HepG2 (cell line): ENCODE measurements at regions not wholly inside any gene's neighbourhood (a gene's known extent, or its start where the extent isn't known, plus 50 kb on each side); places are given as distances from the start of the nearest gene placed in this dataset.
"Not testable (repeated sequence)": the region's sequence is repeated elsewhere in the genome, so short reads cannot be mapped to it uniquely, and the experiment has no call there.

Experiments used
- ATAC-seq: fragments of 200-7000 bp; cut with Tn5 transposase; 3 replicates; pipeline ENCODE4 v1.9.1; 2020; ENCODE audit warnings: mild to moderate bottlenecking, moderate library complexity
- BruUV-seq: library from RNA; stranded (reverse); fragments of 400-500 nt; replicated peaks from 2 replicates; lab custom pipeline; 2021; lab: Mats Ljungman, UMichigan
- CTCF ChIA-PET: fragments of 300-600 bp; formaldehyde crosslinking; extraction: SDS; loops from one replicate; lab custom pipeline; 2021; ENCODE audit warnings: low total read pairs, inconsistent platforms, low intra/inter-chr PET ratio; lab: Yijun Ruan, JAX
- POLR2A ChIA-PET: fragments of 350-600 bp; sonication (Branson Sonifier 250); formaldehyde crosslinking; loops from one replicate; lab custom pipeline; 2020; ENCODE audit warnings: antibody characterized with exemption, inconsistent platforms; lab: Yijun Ruan, JAX
- DNase-seq: peaks from one replicate; pipeline ENCODE4 v3.0.0-alpha.2; 2015; ENCODE audit warnings: low spot score
- FAIRE-seq: peaks from 3 replicates; lab custom pipeline; 2011; peaks lifted over from hg19 to GRCh38; lab: Jason Lieb, UNC
- H2AFZ ChIP-seq: one replicate; pipeline ENCODE4 v1.6.1; 2011; ENCODE audit warnings: low read length, inconsistent platforms
- H3K27ac ChIP-seq: fragments of 300-600 bp; 3 replicates; pipeline ENCODE4 v1.8.0; 2011; ENCODE audit warnings: mixed run types, mild to moderate bottlenecking, mixed read lengths, low read length, inconsistent platforms; ENCODE audit not compliant: insufficient read depth; ENCODE audit errors: extremely low read length
- H3K27me3 ChIP-seq, 2 experiments: fragments of 200-600 bp in 1 of 2; 2 replicates in 1 of 2; 3 replicates in 1 of 2; pipeline versions ENCODE4 v1.6.0 to v1.8.0; 2011; ENCODE audit warnings: low read length in 2 of 2, mild to moderate bottlenecking in 2 of 2, moderate library complexity in 2 of 2, inconsistent platforms in 1 of 2; ENCODE audit not compliant: insufficient read depth in 2 of 2, control insufficient read depth in 1 of 2
- H3K36me3 ChIP-seq, 2 experiments: fragments of 200-600 bp in 1 of 2; replicated peaks in 1 of 2; 2 replicates in 1 of 2; 3 replicates in 1 of 2; pipeline versions ENCODE4 v1.5.1 to v1.8.0; 2011; ENCODE audit warnings: low read length in 2 of 2, inconsistent platforms in 1 of 2; ENCODE audit not compliant: insufficient read depth in 2 of 2, control insufficient read depth in 1 of 2
- H3K4me1 ChIP-seq: 2 replicates; pipeline ENCODE4 v1.5.1; 2012; ENCODE audit warnings: low read length, inconsistent platforms; ENCODE audit not compliant: insufficient read depth
- H3K4me2 ChIP-seq: 2 replicates; pipeline ENCODE4 v1.6.0; 2011; ENCODE audit warnings: low read depth, low read length, inconsistent platforms
- H3K4me3 ChIP-seq, 3 experiments: fragments of 200-600 bp in 1 of 3; sonication (generic), shearing (Covaris generic) in 1 of 3; replicated peaks in 1 of 3; 2 replicates each; pipeline ENCODE4 v1.5.1; 2011 to 2016; ENCODE audit warnings: low read length in 3 of 3, inconsistent platforms in 2 of 3, low read depth in 2 of 3, mild to moderate bottlenecking in 2 of 3, control low read depth in 1 of 3, mixed read lengths in 1 of 3; ENCODE audit not compliant: insufficient read depth in 1 of 3
- H3K79me2 ChIP-seq: one replicate; pipeline ENCODE4 v1.6.1; 2011; ENCODE audit warnings: low read length, inconsistent platforms; ENCODE audit not compliant: insufficient read depth
- H3K9ac ChIP-seq: 2 replicates; pipeline ENCODE4 v1.6.0; 2011; ENCODE audit warnings: mild to moderate bottlenecking, low read depth, low read length, inconsistent platforms; ENCODE audit not compliant: insufficient read depth
- H3K9me3 ChIP-seq: 2 replicates; pipeline ENCODE4 v1.5.1; 2012; ENCODE audit warnings: mild to moderate bottlenecking, low read length
- H4K20me1 ChIP-seq: 2 replicates; pipeline ENCODE4 v1.6.0; 2011; ENCODE audit warnings: inconsistent platforms, mild to moderate bottlenecking, low read length, moderate library complexity; ENCODE audit not compliant: insufficient read depth
- NFE2L2 ChIP-seq: fragments of 150-350 bp; IDR thresholded peaks from 2 replicates; pipeline ENCODE4 v1.6.1; 2014; ENCODE audit warnings: low read length
- PCBP1 ChIP-seq: fragments of 200-400 bp; formaldehyde crosslinking; IDR thresholded peaks from 2 replicates; pipeline ENCODE4 v1.6.1; 2017; ENCODE audit warnings: mild to moderate bottlenecking, low read depth, low read length, borderline replicate concordance
- SCMH1 ChIP-seq: sonication (generic); formaldehyde crosslinking; IDR thresholded peaks from 2 replicates; pipeline ENCODE4 v1.9.0; 2021; ENCODE audit warnings: missing genetic modification reagents, mild to moderate bottlenecking, borderline replicate concordance
- ZBTB14 ChIP-seq: sonication (generic); formaldehyde crosslinking; IDR thresholded peaks from 2 replicates; pipeline ENCODE4 v1.4.0; 2020; ENCODE audit warnings: missing genetic modification reagents
- ZNF280D ChIP-seq: sonication (generic); formaldehyde crosslinking; IDR thresholded peaks from 2 replicates; pipeline ENCODE4 v1.5.1; 2020; ENCODE audit warnings: mild to moderate bottlenecking, missing genetic modification reagents
- ZNF552 ChIP-seq: sonication (generic); formaldehyde crosslinking; IDR thresholded peaks from 2 replicates; pipeline ENCODE4 v1.9.0; 2022; ENCODE audit warnings: missing genetic modification reagents, mild to moderate bottlenecking, borderline replicate concordance
- WGBS: methylation state at CpG from one replicate; pipeline ENCODE4 v1.1.6; 2017; ENCODE audit warnings: low lambda C conversion rate; 5-methylcytosine and 5-hydroxymethylcytosine counted together
- in situ Hi-C: cut with HindIII; loops from 2 replicates; pipeline ENCODE4 v1.10.0; 2017; ENCODE audit warnings: low pct_unique_long_range_greater_than_20kb; ENCODE audit not compliant: extremely low pct_ligation_motif_present
- intact Hi-C: fragments of 100-400 bp; cut with micrococcal nuclease; formaldehyde crosslinking; loops from one replicate; pipeline ENCODE4 v1.10.0; 2022; ENCODE audit not compliant: unreplicated experiment

- TF ChIP-seq ZNF552 (CRISPR knock-in tag): no peak
- no peak for TF ChIP-seq PCBP1
- TF ChIP-seq NFE2L2: no peak
- TF ChIP-seq SCMH1: no peak
- TF ChIP-seq ZBTB14 (CRISPR knock-in tag): no peak
- no peak for TF ChIP-seq ZNF280D
Measured at GRCh38 chr5:116727248-116727647, 152.6 kb upstream of the SEMA6A start (continued).

GRCh38 chr5:116726180-116726579 lies 151.6 kb upstream of the SEMA6A start:
- H3K27ac ChIP-seq, ATAC-seq, CTCF ChIA-PET, H3K9me3 ChIP-seq, H3K79me2 ChIP-seq, POLR2A ChIA-PET, in situ Hi-C loops, H3K4me2 ChIP-seq, H3K36me3 ChIP-seq, H3K4me1 ChIP-seq, H4K20me1 ChIP-seq, FAIRE-seq, intact Hi-C loops, H2AFZ ChIP-seq, H3K27me3 ChIP-seq, H3K4me3 ChIP-seq, DNase-seq, BruUV-seq, H3K9ac ChIP-seq: not testable (repeated sequence)
- 49% methylated on average over 2 of the region's 2 CpGs for WGBS
